ENCODE measurements at regions not wholly inside any gene's neighbourhood (a gene's known extent, or its start where the extent isn't known, plus 50 kb on each side); places are given as distances from the start of the nearest gene placed in this dataset.

- no peak for TF ChIP-seq CTCF (IDR thresholded peaks at IDR 0.05)
- TF ChIP-seq CBFB (CRISPR knock-in tag; IDR thresholded peaks at IDR 0.05; ENCODE audit: low read depth), result no peak
- no peak for TF ChIP-seq ATF2 (CRISPR knock-in tag; IDR thresholded peaks at IDR 0.05; ENCODE audit: borderline replicate concordance, low read depth)
- TF ChIP-seq MAX (CRISPR knock-in tag; IDR thresholded peaks at IDR 0.05), result no peak
- TF ChIP-seq KAT7 (CRISPR knock-in tag; IDR thresholded peaks at IDR 0.05; ENCODE audit: borderline replicate concordance), result no peak
- TF ChIP-seq NFYB (CRISPR knock-in tag; conservative IDR thresholded peaks at IDR 0.05; ENCODE audit: low read depth), result no peak
Observed at GRCh38 chr21:31517664-31518414, 141.7 kb upstream of the SOD1 start.

Measured in WTC11 (cell line).